ENCODE measurements at regions not wholly inside any gene's neighbourhood (a gene's known extent, or its start where the extent isn't known, plus 50 kb on each side); places are given as distances from the start of the nearest gene placed in this dataset.

GRCh38 chr7:46871516-46871915 lies 710.4 kb downstream of the TNS3 start:
- DNase-seq (ENCODE audit: low read depth) = no peak

- DNase-seq (ENCODE audit: low read depth) = no peak
Observed at GRCh38 chr7:46864716-46865115, 717.2 kb downstream of the TNS3 start.

GRCh38 chr7:46859963-46860475 lies 721.9 kb downstream of the TNS3 start:
- peak; percentile 87 for DNase-seq (ENCODE audit: low read depth)

DNA sequence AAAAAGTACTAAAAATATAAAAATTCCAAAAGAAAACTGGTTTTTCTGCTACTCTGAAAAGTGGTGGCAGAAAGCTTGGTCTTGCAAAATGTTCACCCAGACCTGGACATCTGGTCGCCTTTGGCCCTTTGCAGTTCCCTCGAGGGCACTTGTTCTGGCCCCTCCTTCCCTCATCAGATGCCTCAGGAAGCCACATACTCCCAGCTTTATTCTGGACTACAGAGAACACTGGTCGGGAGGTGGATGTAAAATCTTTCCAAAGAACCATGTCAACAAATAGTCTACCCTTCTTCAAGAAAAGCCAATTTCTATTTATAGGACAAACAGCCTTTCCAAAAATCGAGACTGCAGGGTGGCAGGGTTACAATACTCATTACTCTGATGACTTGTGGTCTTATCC lies 726.1 kb downstream of the TNS3 start:
- DNase-seq (ENCODE audit: low read depth) = peak; percentile 40

DNA sequence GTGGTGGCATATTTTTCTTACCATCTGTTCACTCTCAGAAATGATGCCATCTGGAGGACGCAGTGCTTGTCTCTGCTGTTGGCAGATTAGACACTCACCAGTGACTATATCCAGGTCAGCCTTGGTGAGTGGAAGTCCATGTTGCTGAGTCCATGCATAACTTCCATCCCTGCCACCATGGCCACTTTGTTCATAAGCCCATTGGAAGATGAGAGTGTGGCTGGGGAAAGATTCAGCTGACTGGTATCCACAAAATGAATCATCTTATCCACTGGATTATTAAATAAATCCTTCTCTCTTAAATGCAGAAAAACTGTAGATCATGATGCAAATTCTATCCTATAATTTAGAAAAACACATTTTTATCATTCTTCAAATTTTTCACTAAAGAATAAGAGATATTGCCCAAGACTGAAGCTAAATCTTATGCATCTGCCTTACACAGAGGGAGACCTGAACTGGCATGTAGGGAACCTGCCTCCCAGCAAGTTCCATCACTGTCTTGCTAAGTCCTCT lies 726.9 kb downstream of the TNS3 start:
- DNase-seq (ENCODE audit: low read depth) = peak; percentile 70

- DNase-seq (ENCODE audit: low read depth) = peak; percentile 46
Observed at GRCh38 chr7:46853451-46853850, 728.5 kb downstream of the TNS3 start.

DNA sequence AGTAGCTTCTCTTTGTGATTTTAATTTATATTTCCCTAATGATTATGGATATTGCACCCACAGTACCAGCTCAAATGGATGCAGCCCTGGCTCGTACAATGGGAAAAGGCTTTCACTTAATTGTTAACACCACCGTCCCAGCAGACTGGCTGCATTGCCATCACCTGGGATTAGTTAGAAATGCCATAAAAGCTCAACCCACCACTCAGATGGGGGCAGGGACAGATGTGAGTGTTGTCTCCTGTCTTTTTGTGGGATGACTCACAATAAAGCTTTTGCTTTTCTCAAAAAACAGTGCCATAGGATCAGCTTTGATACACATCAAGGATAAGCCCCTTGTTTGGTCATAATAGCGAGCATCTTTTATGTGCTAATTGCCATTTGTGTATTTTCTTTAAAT lies 729.1 kb downstream of the TNS3 start:
- DNase-seq (ENCODE audit: low read depth) = no peak

DNA sequence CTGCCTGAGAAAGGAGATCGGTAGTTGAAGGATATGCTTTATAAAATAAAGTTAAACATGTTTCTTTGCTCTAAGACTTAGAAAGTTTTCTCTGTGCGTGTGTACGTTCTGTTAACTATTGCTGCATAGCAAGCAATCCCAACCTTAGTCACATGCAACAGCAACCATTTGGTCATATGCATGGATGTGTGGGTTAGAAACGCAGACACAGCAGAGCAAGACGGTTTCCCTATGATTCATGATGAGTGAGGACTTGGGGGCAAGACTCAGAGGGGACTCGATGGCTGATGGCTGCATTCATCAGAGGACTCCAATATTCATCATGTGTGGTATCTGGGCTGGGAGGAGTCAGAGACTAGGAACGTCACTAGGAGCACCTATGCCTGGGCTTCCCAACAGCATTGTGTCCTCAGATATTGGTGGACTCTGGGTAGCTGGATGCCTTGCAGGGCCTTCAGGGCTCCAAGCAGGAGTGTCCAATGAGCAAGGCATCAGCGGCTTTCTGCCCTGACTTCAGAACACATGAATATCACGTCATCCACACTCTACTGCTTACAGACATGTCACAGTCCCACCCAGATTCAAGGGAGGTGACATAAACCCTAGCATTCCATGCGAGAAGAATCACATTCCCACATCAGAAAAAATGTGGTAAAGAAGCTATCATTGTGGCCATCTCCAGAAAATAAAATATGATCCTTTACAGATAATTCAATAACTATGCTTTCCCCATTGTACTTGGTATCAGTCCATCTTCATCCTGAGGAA lies 731.2 kb downstream of the TNS3 start:
- peak; percentile 27 for DNase-seq (ENCODE audit: low read depth)

- DNase-seq (ENCODE audit: low read depth) = peak; percentile 92
Observed at GRCh38 chr7:46848944-46849343, 733.0 kb downstream of the TNS3 start.

DNA sequence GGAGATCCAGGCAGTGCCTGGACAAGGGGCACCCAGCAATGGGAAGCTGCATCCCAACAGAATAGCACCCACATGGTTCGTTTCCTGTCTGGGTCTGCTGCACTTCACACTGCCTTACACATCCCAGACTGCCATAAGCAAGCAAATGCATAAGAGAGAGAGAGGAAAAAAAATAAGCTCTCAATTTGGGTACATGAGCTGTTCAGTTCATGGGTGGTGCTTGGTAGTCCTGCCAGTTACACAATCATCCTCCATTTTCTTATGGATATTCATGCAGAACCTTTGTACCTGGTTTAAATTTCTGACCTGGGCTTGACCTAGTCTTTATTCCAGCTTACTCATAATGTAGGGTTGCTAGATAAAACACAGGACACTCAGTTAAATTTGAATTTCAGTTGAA lies 733.6 kb downstream of the TNS3 start:
- no peak for DNase-seq (ENCODE audit: low read depth)

DNA sequence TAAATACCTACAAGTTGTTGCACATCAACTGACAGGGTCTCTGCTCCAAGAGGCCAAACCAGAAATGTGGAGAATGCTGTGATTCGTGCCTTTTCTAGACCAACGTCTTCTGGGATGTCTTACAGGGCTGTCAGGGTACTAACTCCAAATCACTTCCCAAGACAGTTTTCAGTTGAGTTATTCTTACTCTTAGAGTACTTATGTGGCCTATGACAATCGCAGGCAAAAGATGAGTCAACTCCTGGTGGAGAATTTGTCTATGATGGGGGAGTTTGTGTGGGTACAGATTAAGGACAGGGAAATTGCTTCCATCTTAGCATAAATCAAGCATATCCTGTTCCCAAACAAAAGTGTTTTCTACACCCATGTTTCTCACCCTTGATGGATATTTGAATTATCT lies 734.8 kb downstream of the TNS3 start:
- no peak for DNase-seq (ENCODE audit: low read depth)

DNA sequence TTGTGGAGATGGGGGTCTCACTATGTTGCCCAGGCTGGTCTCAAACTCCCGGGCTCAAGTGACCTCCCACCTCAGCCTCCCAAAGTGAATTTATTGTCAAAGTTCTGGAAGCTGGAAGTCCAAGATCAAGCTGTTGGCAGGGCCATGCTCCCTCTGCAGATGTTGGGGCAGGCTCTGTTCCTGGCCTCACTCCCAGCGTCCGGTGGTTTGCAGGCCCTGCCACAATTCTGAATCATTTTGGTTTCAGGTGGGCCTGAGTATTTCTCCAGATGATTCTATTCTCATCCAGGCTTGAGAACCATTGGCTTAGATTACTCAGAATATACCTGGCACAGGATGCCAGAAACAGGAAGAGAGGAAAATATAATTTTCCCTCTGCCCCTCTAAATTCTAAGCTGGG lies 737.4 kb downstream of the TNS3 start:
- DNase-seq (ENCODE audit: low read depth) = peak; percentile 43

DNA sequence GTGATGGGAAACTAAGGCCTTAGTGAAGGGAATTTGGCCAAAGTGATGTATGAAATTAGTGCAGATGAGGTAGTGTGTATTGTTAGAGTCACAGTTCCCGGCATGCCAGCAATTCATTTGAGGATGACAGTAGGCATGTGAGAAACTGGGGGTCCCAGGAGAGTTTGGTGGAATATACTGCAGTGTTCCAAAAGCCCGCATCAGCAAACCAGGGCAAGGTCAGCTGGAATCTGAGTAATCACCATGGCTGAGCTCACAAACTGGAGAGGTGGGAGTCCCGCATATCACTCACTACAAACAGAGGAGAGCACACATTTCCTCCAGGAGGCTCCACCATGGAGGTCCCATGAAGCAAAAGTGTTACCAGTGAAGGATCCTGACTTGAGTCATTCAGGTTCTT lies 740.7 kb downstream of the TNS3 start:
- DNase-seq (ENCODE audit: low read depth) = no peak

- peak; percentile 29 for DNase-seq (ENCODE audit: low read depth)
Observed at GRCh38 chr7:46839651-46840050, 742.3 kb downstream of the TNS3 start.

- no peak for DNase-seq (ENCODE audit: low read depth)
Observed at GRCh38 chr7:46838463-46838862, 743.4 kb downstream of the TNS3 start.

DNA sequence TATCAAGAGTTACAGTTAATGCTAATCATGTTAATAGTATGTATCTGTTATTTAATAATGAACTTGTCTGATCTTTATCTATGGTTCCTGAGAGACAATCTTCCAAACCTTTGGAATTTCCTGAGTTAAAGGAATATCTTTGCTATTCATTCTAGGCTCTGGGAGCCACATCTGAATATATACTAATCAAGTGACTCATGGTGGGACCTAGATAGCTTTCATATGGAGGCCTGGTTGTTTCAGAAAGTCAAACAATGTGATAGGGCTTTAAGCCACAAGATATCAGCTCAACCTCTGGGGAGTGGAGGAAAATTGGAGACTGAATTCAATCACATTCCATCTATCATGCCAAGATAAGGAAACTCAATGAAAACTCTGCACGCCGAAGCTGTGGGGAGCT lies 746.4 kb downstream of the TNS3 start:
- DNase-seq (ENCODE audit: low read depth) = no peak

DNA sequence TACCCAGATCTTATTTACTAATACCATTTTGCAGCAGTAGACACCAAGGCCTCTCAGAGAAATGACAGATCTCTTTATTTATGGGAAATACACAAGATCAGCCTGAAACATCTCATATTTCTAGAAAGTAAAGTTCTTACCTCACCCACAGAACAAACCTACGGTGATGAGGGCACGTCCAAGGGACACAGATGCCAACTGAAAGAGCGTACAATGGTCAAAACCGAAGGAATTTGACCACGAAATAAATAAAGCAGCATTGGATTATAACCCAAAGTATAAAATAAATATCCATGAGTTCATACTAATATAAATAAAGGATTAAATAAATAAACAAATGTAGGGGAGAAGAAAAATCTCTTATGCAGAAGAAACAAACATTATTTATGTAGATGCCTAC lies 747.0 kb downstream of the TNS3 start:
- DNase-seq (ENCODE audit: low read depth) = no peak

DNA sequence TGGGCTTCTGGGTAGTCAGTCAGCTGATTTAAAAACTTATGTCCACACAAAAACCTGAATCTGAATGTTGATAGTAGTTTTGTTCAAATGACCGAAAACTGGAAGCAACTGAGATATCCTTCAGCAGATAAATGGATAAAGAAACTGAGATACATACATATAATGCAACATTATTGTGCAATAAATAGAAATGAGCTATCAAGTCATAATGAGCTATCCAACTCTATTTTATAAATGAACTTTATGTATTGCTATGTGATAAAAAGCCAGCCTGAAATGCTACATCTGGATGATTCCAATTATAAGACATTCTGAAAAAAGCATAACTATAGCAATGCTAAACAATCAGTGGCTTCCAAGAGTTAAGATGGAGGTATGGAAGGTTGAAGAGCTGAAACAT lies 748.7 kb downstream of the TNS3 start:
- no peak for DNase-seq (ENCODE audit: low read depth)

- no peak for DNase-seq (ENCODE audit: low read depth)
Observed at GRCh38 chr7:46832136-46832535, 749.8 kb downstream of the TNS3 start.

DNA sequence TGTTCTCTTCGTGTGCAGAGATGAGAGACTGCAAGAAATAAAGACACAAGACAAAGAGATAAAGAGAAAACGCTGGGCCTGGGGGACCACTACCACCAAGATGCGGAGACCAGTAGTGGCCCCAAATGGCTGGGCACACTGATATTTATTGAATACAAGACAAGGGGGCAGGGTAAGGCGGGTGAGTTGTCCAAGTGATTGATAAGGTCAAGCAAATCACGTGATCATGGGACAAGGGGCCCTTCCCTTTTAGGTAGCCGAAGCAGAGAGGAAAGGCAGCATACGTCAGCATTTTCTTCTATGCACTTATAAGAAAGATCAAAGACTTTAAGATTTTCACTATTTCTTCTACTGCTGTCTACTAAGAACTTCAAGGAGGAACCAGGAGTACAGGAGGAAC lies 762.1 kb downstream of the TNS3 start:
- no peak for DNase-seq (ENCODE audit: low read depth)

DNA sequence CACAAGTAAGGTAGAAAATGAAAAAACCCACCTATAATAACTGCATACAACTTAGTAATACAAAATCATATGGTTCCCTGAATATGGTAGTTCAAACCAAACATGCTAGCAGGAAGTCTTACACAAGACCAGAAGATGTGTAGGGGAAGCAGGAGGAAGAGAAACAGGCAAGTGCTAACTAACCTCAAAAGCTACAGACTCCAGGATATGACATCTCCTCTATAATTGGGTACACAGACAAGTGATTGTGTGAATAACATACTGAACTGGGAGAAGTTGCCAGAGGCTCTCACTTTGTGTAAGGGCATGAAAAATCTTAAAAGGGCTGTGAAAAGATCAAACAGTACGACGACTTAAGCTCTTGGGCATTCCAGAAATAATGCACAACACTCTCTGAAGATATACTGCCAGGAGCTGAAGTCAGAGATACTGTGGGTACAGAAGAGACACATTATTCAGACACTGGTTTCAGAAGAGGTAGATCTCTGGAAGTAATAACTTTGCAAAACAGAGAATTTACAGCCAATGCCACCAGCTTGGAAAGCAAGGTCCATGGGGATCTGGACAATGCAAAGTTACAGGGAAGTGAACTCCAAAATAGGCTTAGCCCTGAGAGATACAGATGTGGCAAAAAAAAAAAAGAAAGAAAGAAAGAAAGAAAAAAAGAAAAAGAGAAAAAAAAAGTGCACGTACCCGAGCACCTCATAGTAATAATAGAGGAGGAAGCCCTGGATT lies 767.2 kb downstream of the TNS3 start:
- peak; percentile 10 for DNase-seq (ENCODE audit: low read depth)

DNA sequence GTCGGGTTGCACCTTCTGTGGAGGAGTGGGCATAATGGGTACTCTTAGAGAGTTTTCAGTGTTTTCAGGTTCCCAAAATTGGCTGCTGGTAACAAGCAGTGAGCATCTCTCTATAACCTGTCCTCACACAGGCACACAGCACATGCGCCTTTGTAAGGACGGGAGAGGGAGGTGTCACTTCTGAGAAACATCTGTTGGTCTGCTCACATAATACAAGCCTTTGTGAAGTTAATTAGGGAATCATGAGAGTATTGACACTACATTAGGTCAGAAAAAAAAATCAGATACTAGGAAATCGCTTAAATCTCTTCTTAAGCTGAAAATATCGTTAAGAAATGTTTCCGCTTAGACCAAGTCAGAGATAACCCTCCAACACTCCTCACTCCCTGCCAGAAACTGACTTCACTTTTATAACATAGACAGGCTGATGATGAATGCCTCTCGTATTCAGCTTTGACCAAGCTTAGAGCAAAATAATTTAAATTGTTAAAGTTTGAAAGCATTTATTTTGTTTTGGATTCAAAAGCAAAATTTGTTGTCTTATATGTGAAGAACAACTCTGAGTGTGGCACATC lies 769.7 kb downstream of the TNS3 start:
- peak; percentile 19 for DNase-seq (ENCODE audit: low read depth)

DNA sequence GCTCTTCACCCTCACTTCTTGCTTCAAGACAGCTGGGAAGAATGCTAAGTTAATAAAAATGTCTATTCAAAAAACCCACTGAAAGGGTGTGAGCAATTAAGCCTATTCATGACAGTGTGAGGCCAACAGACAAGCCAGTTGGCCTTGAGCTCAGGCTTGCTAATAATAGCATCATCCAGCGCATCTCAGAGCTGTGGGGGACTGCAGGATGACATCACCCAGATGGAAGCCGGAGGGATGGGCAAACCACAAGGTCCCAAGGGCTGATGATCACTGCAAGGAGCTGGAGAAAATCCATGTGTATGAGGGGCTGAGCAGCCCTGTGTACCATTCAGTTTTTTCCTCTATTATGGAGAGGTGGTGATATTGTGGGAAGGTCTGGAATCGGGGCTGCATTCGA lies 770.4 kb downstream of the TNS3 start:
- DNase-seq (ENCODE audit: low read depth) = peak; percentile 95
